A549 (cell line): ENCODE measurements at regions not wholly inside any gene's neighbourhood (a gene's known extent, or its start where the extent isn't known, plus 50 kb on each side); places are given as distances from the start of the nearest gene placed in this dataset.

Experiments used
- ATAC-seq, 2 experiments: fragments of 200-7000 bp in 1 of 2; fragments of >200 bp in 1 of 2; cut with Nextera tagmentation in 1 of 2; cut with Tn5 transposase in 1 of 2; 3 replicates each; pipeline versions ENCODE4 v1.8.0 to v1.9.1; 2018 to 2020; ENCODE audit warnings: mild to moderate bottlenecking in 1 of 2, moderate library complexity in 1 of 2
- CTCF ChIA-PET: fragments of 300-600 bp; sonication (Branson Sonifier 250); formaldehyde crosslinking; extraction: SDS; loops from one replicate; lab custom pipeline; 2021; ENCODE audit warnings: antibody characterized with exemption, inconsistent platforms; lab: Yijun Ruan, JAX
- POLR2A ChIA-PET: fragments of 350-600 bp; formaldehyde crosslinking; extraction: SDS; loops from one replicate; lab custom pipeline; 2021; ENCODE audit warnings: antibody characterized with exemption, inconsistent platforms; lab: Yijun Ruan, JAX
- DNase-seq, 2 experiments: peaks; one replicate each; pipeline versions ENCODE4 v3.0.0 to v3.0.0-alpha.2; 2011 to 2016; ENCODE audit warnings: low read depth in 1 of 2, low spot score in 1 of 2
- FAIRE-seq: peaks from 2 replicates; lab custom pipeline; 2011; peaks lifted over from hg19 to GRCh38; lab: Jason Lieb, UNC
- H3K27ac ChIP-seq, 2 experiments: fragments of >200 bp; sonication (Bioruptor Twin); formaldehyde crosslinking; 3 replicates each; pipeline ENCODE4 v1.5.1; 2016 to 2017
- H3K4me1 ChIP-seq: fragments of >200 bp; sonication (Bioruptor Twin); formaldehyde crosslinking; 3 replicates; pipeline ENCODE4 v1.6.1; 2016
- H3K4me2 ChIP-seq: fragments of >200 bp; sonication (Bioruptor Twin); formaldehyde crosslinking; 3 replicates; pipeline ENCODE4 v1.6.1; 2016
- H3K4me3 ChIP-seq: fragments of >200 bp; sonication (Bioruptor Twin); formaldehyde crosslinking; 3 replicates; pipeline ENCODE4 v1.5.1; 2016
- H3K9me3 ChIP-seq: fragments of >200 bp; sonication (Bioruptor Twin); formaldehyde crosslinking; 3 replicates; pipeline ENCODE4 v1.6.1; 2016
- BHLHE40 ChIP-seq: IDR thresholded peaks from 2 replicates; pipeline ENCODE4 v1.6.1; 2012; ENCODE audit warnings: low read depth, low read length, inconsistent platforms
- CBX2 ChIP-seq: fragments of 200-600 bp; sonication (generic); IDR thresholded peaks from 2 replicates; pipeline ENCODE4 v1.6.1; 2016; ENCODE audit warnings: low read depth, mild to moderate bottlenecking, borderline replicate concordance
- CEBPB ChIP-seq, 2 experiments: fragments of >200 bp in 1 of 2; sonication (Bioruptor Twin) in 1 of 2; formaldehyde crosslinking in 1 of 2; IDR thresholded peaks; 2 replicates each; pipeline ENCODE4 v1.6.1; 2012 to 2016
- EP300 ChIP-seq, 2 experiments: fragments of >200 bp; sonication (Bioruptor Twin); formaldehyde crosslinking; IDR thresholded peaks; 2 replicates in 1 of 2; 3 replicates in 1 of 2; pipeline ENCODE4 v1.6.1; 2016 to 2017
- ESRRA ChIP-seq: fragments of 150-350 bp; IDR thresholded peaks from 2 replicates; pipeline ENCODE4 v1.6.1; 2014; ENCODE audit warnings: mild to moderate bottlenecking, low read length, borderline replicate concordance
- FOSB ChIP-seq: fragments of 250-450 bp; sonication (Bioruptor Pico); IDR thresholded peaks from 2 replicates; pipeline ENCODE4 v1.5.0; 2020; ENCODE audit warnings: mild to moderate bottlenecking, moderate library complexity
- FOSL2 ChIP-seq, 2 experiments: fragments of 450-650 bp in 1 of 2; fragments of >200 bp in 1 of 2; sonication (Bioruptor Twin) in 1 of 2; formaldehyde crosslinking; IDR thresholded peaks; 2 replicates each; pipeline versions ENCODE4 v1.5.0 to v1.6.1; 2016 to 2020; ENCODE audit warnings: mild to moderate bottlenecking in 1 of 2, moderate library complexity in 1 of 2
- FOXS1 ChIP-seq: fragments of 250-450 bp; sonication (Bioruptor Pico); IDR thresholded peaks from 2 replicates; pipeline ENCODE4 v1.5.0; 2020; ENCODE audit warnings: mild to moderate bottlenecking, moderate library complexity
- HOXB5 ChIP-seq: fragments of 250-450 bp; sonication (Bioruptor Pico); IDR thresholded peaks from 2 replicates; pipeline ENCODE4 v1.5.0; 2020; ENCODE audit warnings: mild to moderate bottlenecking, moderate library complexity
- KDM1A ChIP-seq: fragments of 200-600 bp; sonication (generic); IDR thresholded peaks from 2 replicates; pipeline ENCODE4 v1.6.1; 2016; ENCODE audit warnings: low read depth, mild to moderate bottlenecking
- KDM5A ChIP-seq: fragments of 200-600 bp; sonication (generic); IDR thresholded peaks from 2 replicates; pipeline ENCODE4 v1.6.1; 2016; ENCODE audit warnings: antibody characterized with exemption, mild to moderate bottlenecking
- MAFK ChIP-seq: fragments of 450-650 bp; IDR thresholded peaks from 2 replicates; pipeline ENCODE4 v1.6.1; 2014; ENCODE audit not compliant: partially characterized antibody
- MAZ ChIP-seq: fragments of 150-350 bp; IDR thresholded peaks from 2 replicates; pipeline ENCODE4 v1.6.1; 2014; ENCODE audit warnings: antibody characterized with exemption, low read depth, low read length, borderline replicate concordance
- NR3C1 ChIP-seq: fragments of >200 bp; sonication (Bioruptor Twin); formaldehyde crosslinking; IDR thresholded peaks from 3 replicates; pipeline ENCODE4 v1.6.1; 2017
- RAD21 ChIP-seq, 2 experiments: fragments of >200 bp in 1 of 2; sonication (Bioruptor Twin) in 1 of 2; formaldehyde crosslinking in 1 of 2; IDR thresholded peaks in 1 of 2; conservative IDR thresholded peaks in 1 of 2; 2 replicates in 1 of 2; 3 replicates in 1 of 2; pipeline ENCODE4 v1.6.1; 2012 to 2018; ENCODE audit warnings: inconsistent platforms in 1 of 2
- SMC3 ChIP-seq: fragments of >200 bp; sonication (Bioruptor Twin); formaldehyde crosslinking; IDR thresholded peaks from 3 replicates; pipeline ENCODE4 v1.6.1; 2018; ENCODE audit warnings: inconsistent platforms
- SREBF2 ChIP-seq: fragments of 450-650 bp; IDR thresholded peaks from 2 replicates; pipeline ENCODE4 v1.6.1; 2014; ENCODE audit warnings: mild to moderate bottlenecking, moderate library complexity
- TP53 ChIP-seq: fragments of 250-450 bp; sonication (Bioruptor Pico); IDR thresholded peaks from 2 replicates; pipeline ENCODE4 v1.5.0; 2021; ENCODE audit warnings: mild to moderate bottlenecking, moderate library complexity
- ZFP36 ChIP-seq: fragments of 450-650 bp; IDR thresholded peaks from 2 replicates; pipeline ENCODE4 v1.6.1; 2014; ENCODE audit warnings: borderline replicate concordance; ENCODE audit not compliant: partially characterized antibody
- ZNF302 ChIP-seq: fragments of 250-450 bp; sonication (Bioruptor Pico); IDR thresholded peaks from 2 replicates; pipeline ENCODE4 v1.9.0; 2021; ENCODE audit warnings: inconsistent platforms, mild to moderate bottlenecking, moderate library complexity
- ZSCAN20 ChIP-seq: fragments of 250-450 bp; sonication (Bioruptor Pico); IDR thresholded peaks from 2 replicates; pipeline ENCODE4 v1.8.0; 2022; ENCODE audit warnings: mild to moderate bottlenecking, moderate library complexity
- WGBS: methylation state at CpG from one replicate; pipeline ENCODE4 v1.1.6; 2017; ENCODE audit errors: missing lambda C conversion rate; 5-methylcytosine and 5-hydroxymethylcytosine counted together
- TF ChIP-seq, protein P1 (sequence below): fragments of >200 bp; sonication (Bioruptor Twin); formaldehyde crosslinking; IDR thresholded peaks from 2 replicates; pipeline ENCODE4 v1.6.1; 2016
- TF ChIP-seq, protein P2 (sequence below): fragments of >200 bp; sonication (Bioruptor Twin); formaldehyde crosslinking; IDR thresholded peaks from 3 replicates; pipeline ENCODE4 v1.5.1; 2016

DNA sequence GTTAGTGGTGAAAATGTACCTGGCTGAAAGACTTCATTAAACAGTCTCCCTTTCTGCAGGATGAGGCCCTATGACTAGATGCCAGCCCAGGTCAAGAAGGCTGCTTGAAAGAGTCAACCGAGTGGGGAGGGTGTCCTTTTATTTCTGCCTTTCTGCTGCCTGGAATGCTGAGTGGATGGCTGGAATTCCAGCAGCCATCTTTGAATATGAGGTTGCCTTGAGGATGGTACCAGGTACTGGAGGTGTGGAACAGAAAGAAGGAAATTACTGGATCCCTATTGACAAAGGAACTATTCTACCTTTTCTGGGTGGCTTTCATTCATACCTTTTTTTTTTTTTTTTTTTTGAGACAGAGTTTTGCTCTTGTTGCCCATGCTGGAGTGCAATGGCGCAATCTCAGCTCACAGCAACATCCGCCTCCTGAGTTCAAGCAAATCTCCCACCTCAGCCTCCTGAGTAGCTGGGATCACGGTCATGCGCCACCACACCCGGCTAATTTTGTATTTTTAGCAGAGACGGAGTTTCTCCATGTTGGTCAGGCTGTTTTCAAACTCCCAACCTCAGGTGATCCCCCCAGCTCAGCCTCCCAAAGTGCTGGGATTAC, 89.5 kb upstream of the SLC22A11 start:
- Histone ChIP-seq H3K4me1 (no peaks in the 10 kb centered on the region), H3K27ac (no peak overlapping the region), H3K4me2 (no peak overlapping the region), H3K4me3 (no peak overlapping the region), H3K9me3 (no peaks in the 10 kb centered on the region)
- WGBS: 77% methylated on average over 7 of the region's 7 CpGs
- ATAC-seq (no peak), DNase-seq (no peak), FAIRE-seq (no peak)
- ChIA-PET CTCF (interaction anchor here (3.5 kb wide), 1 partner anchor 17 kb away, joined by 19 read pairs; no protein-coding TSS in a partner anchor), POLR2A (no interaction called here)
- TF ChIP-seq HOXB5 (CRISPR knock-in tag) (no peak), ZSCAN20 (no peak), NR3C1 (no peak), ESRRA (no peak), RAD21 (conservative IDR thresholded peaks at IDR 0.05 in 1 of 2, IDR thresholded peaks at IDR 0.05 in 1 of 2) (no peak), MAZ (no peak), EP300 (IDR thresholded peaks at IDR 0.05) (no peak), ZNF302 (CRISPR knock-in tag) (no peak), TP53 (CRISPR knock-in tag) (no peak), SREBF2 (no peak), SMC3 (no peak), KDM1A (no peak), CEBPB (IDR thresholded peaks at IDR 0.05) (no peak), BHLHE40 (no peak)
- TF ChIP-seq, protein P1, sequence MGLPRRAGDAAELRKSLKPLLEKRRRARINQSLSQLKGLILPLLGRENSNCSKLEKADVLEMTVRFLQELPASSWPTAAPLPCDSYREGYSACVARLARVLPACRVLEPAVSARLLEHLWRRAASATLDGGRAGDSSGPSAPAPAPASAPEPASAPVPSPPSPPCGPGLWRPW: no peak

DNA sequence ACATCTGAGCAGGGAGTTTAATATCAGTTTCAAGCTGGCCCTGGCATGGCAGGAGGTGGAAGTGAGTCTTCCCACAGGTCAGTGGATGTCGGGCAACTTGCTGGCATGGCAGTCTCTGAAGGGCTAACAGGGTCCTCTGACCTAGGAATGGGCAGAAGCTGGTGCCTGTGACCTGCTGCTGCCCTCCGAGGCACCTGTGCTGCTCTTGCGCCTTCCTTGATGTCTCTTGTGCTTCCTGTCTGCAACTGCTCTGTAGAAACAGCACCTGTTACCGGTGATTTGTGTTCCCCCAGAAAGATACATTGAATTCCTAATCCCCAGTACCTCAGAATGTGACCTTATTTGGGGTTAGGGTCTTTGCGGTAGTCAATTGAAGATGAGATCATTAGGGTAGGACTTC, 86.5 kb upstream of the SLC22A11 start:
- FAIRE-seq (no peak), ATAC-seq (no peak), DNase-seq (no peak)
- H3K4me3 ChIP-seq: no peak overlapping the region
- ChIA-PET CTCF (interaction anchor here (0.6 to 1.6 kb wide), 4 partner anchors 15 to 219 kb away, joined by 3 to 5 read pairs (median 4); no protein-coding TSS in a partner anchor), POLR2A (no interaction called here)
- 47% methylated on average over 5 of the region's 5 CpGs for WGBS
- no peak overlapping the region for H3K27ac ChIP-seq
- H3K9me3 ChIP-seq: no peaks in the 10 kb centered on the region
- H3K4me2 ChIP-seq: no peak overlapping the region
- TF ChIP-seq KDM5A: no peak
- TF ChIP-seq FOSB (CRISPR knock-in tag): no peak
- TF ChIP-seq FOXS1 (CRISPR knock-in tag): no peak
- TF ChIP-seq HOXB5 (CRISPR knock-in tag): no peak
- no peak for TF ChIP-seq ZFP36
- no peak for TF ChIP-seq ZSCAN20
- TF ChIP-seq, protein P2, sequence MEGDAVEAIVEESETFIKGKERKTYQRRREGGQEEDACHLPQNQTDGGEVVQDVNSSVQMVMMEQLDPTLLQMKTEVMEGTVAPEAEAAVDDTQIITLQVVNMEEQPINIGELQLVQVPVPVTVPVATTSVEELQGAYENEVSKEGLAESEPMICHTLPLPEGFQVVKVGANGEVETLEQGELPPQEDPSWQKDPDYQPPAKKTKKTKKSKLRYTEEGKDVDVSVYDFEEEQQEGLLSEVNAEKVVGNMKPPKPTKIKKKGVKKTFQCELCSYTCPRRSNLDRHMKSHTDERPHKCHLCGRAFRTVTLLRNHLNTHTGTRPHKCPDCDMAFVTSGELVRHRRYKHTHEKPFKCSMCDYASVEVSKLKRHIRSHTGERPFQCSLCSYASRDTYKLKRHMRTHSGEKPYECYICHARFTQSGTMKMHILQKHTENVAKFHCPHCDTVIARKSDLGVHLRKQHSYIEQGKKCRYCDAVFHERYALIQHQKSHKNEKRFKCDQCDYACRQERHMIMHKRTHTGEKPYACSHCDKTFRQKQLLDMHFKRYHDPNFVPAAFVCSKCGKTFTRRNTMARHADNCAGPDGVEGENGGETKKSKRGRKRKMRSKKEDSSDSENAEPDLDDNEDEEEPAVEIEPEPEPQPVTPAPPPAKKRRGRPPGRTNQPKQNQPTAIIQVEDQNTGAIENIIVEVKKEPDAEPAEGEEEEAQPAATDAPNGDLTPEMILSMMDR: no peak
- no peak for TF ChIP-seq FOSL2 (IDR thresholded peaks at IDR 0.05)
- TF ChIP-seq FOSL2 (CRISPR knock-in tag; IDR thresholded peaks at IDR 0.05): no peak
- no peaks in the 10 kb centered on the region for H3K4me1 ChIP-seq

DNA sequence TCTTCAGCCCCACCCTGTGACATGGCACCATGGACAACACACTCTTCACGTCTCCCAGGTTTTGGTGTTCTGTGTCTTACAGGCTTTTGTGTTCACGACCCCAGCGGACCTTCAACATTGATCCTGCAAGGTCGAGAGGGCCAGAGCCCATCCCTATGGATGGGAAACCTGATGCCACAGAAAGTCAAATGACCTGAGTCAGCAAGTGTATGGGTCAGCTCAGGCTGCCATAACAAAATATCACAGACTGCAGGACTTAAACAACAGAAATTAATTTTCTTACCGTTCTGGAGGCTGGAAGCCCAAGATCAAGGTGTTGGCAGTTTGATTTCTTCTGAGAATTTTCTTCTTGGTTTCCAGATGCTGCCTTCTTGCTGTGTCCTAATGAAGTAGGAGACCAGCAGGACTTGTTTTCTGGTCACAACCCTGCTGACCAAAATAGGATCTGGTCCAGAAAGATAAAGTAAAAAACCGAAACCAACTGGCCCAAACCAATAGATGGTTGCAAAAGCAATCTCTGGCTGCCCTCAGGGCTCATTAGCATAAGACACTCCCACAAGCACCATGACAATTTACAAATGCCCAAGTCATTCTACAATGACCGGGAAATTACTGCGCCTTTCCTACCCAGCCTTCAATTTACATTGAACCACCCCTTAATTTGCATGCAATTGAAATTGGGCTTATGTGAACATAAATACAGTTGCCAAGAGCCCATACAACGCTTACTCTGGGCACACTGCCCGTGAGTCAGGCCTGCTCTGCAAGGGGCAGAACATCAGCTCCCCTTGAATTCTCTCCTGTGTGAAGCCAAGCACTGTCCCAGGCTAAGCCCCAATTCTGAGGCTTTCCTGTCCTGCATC, 82.9 kb upstream of the SLC22A11 start:
- WGBS: 22% methylated on average over 10 of the region's 10 CpGs
- ChIA-PET CTCF (interaction anchor here (2.0 to 3.0 kb wide), 2 partner anchors 17 to 25 kb away, joined by 8 to 12 read pairs; no protein-coding TSS in a partner anchor), POLR2A (interaction anchor here (0.7 kb wide), 1 partner anchor 67 kb away, joined by 4 read pairs; no protein-coding TSS in a partner anchor)
- no peaks in the 10 kb centered on the region for H3K9me3 ChIP-seq
- no peaks in the 10 kb centered on the region for H3K4me1 ChIP-seq
- H3K27ac ChIP-seq: no peak overlapping the region
- no peak overlapping the region for H3K4me3 ChIP-seq
- ATAC-seq: no peak
- FAIRE-seq: no peak
- no peak for DNase-seq
- no peak overlapping the region for H3K4me2 ChIP-seq
- TF ChIP-seq MAFK: peak; percentile 77
- TF ChIP-seq CBX2: no peak
